BE2C (cell line): ENCODE measurements at regions not wholly inside any gene's neighbourhood (a gene's known extent, or its start where the extent isn't known, plus 50 kb on each side); places are given as distances from the start of the nearest gene placed in this dataset.

Experiments used
- DNase-seq: peaks from one replicate; pipeline ENCODE4 v3.0.0-alpha.2; 2020
- H3K27me3 ChIP-seq: fragments of 250-450 bp; sonication (Bioruptor Pico); 2 replicates; pipeline ENCODE4 v1.5.1; 2020; ENCODE audit warnings: mild to moderate bottlenecking
- H3K36me3 ChIP-seq: fragments of 250-450 bp; sonication (Bioruptor Pico); 2 replicates; pipeline ENCODE4 v1.5.1; 2020; ENCODE audit warnings: mild to moderate bottlenecking
- H3K4me1 ChIP-seq: fragments of 250-450 bp; sonication (Bioruptor Pico); 2 replicates; pipeline ENCODE4 v1.5.1; 2020
- H3K4me3 ChIP-seq: 2 replicates; pipeline ENCODE4 v1.5.1; 2011; ENCODE audit warnings: low read depth, low read length
- H3K9me3 ChIP-seq: fragments of 250-450 bp; sonication (Bioruptor Pico); 2 replicates; pipeline ENCODE4 v1.5.1; 2020
- TF ChIP-seq, protein P1 (sequence below): IDR thresholded peaks from 2 replicates; pipeline ENCODE4 v1.5.1; 2012; ENCODE audit warnings: mild to moderate bottlenecking, low read depth, low read length

DNA sequence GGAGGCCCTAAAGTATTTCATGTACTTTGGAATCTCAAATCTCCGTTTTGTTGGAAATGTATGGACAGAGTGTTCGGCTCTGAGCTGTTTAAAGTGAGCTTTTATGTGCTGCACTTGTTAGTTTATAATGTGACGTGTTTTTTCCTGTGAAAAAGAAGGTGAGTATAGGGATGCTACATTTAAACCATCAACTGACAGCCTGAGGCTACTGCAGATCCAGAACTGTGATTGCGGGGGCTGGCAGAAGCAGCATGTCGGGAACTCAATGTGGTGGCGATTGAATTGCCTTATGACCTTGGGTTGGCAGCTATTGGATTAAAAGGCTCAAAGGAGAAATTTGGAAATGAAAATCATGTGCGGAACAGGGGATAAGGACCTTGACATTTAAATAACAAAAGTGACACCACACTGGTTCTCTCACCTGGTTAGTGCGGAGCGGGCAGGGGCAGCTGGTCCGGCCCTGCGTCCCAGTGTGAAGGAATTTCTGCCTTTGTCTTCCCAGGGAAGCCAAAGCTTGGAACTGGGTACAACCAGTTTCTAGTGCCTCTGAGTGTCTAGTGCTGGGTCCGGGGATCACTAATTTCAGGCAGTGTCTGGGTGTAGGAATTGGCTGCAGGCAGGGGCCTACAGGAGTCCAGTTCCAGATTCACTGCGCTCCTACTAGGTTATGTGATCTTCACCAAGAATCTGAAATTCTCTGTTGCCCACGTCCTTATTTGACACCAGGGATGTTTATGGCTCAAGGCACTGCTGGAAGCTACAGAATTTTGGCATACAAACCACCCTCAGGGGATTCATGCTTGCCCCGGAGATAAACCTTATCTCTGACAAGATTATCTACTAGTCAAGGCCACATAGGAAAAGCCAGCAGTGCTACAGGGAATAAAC is 120.7 kb upstream of the ERCC6L2 start:
- H3K4me1 ChIP-seq: peaks cover 31% of the 10 kb centered on the region
- H3K36me3 ChIP-seq: no peaks in the 10 kb centered on the region
- H3K4me3 ChIP-seq: no peak overlapping the region
- no peaks in the 10 kb centered on the region for H3K27me3 ChIP-seq
- DNase-seq: peak; percentile 37
- H3K9me3 ChIP-seq: no peaks in the 10 kb centered on the region
- TF ChIP-seq, protein P1, sequence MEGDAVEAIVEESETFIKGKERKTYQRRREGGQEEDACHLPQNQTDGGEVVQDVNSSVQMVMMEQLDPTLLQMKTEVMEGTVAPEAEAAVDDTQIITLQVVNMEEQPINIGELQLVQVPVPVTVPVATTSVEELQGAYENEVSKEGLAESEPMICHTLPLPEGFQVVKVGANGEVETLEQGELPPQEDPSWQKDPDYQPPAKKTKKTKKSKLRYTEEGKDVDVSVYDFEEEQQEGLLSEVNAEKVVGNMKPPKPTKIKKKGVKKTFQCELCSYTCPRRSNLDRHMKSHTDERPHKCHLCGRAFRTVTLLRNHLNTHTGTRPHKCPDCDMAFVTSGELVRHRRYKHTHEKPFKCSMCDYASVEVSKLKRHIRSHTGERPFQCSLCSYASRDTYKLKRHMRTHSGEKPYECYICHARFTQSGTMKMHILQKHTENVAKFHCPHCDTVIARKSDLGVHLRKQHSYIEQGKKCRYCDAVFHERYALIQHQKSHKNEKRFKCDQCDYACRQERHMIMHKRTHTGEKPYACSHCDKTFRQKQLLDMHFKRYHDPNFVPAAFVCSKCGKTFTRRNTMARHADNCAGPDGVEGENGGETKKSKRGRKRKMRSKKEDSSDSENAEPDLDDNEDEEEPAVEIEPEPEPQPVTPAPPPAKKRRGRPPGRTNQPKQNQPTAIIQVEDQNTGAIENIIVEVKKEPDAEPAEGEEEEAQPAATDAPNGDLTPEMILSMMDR: no peak

DNA sequence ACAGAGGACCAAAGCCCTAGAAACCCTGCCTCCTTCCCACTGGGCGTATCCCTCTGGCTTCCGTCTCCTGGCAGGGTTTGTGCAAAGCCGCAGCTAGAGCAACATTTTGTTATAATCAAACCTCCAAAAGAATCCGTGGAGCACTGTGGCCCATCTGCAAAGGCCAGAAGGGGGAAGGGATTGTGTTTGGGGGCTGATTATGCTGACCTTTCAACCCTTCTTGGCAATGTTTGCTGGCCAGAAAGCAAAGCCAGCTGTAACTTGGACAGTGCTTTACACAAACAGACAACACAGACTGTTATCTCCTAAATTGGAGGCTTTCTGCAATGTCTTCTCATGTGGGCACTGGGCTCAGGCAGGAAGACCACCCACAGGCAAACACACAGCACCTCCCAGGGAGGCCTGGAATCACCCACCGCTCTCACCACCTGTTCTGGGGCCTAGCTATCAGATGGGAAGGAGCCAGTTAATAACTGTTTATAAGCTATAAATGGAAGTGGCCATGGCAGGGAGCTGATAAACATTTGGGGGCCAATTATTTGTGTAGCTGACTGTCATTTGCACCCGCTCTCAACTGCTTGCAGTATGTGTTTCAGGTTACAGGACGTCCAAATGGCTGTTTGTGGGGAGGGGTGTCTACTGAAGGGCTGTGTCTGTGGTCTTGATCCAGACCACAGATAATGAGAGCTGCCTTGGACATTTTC is 121.6 kb upstream of the ERCC6L2 start:
- peak; percentile 55 for DNase-seq

DNA sequence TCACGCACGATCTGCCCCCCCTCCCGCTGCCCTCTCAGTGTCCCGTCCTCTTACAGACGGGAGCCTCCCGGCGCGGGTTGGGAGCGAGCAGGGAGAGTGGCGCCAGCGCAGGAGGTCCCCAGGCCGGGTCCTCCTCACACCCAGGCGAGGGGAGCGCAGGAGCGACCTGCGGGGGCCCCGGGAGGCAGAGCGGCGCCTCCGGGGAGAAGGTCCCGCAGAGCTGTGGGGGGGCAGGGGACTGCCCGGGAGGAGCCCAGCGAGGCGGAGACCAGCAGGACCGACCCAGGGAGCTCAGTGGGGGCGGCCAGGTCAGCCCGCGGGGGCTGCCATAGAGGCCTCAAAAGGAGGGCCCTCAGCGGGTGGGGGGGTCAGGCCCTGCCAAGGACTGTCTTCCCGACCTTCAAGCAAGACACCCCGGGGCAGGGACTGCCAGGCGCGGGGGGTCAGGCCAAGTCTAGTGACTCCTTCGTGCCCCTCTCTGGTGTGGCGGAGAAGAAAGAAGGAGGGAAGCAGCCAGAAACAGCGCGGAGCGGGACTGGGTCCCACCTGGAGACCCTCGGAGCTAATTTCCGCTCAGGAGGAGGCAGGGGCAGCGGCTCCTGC is 123.3 kb upstream of the ERCC6L2 start:
- no peak for DNase-seq
- H3K36me3 ChIP-seq: no peaks in the 10 kb centered on the region
- peaks cover 31% of the 10 kb centered on the region for H3K4me1 ChIP-seq
- no peak overlapping the region for H3K4me3 ChIP-seq
- TF ChIP-seq, protein P1: no peak
- no peaks in the 10 kb centered on the region for H3K9me3 ChIP-seq
- H3K27me3 ChIP-seq: no peaks in the 10 kb centered on the region

More for the DNA sequence above, 121.6 kb upstream of the ERCC6L2 start:
- no peak overlapping the region for H3K4me3 ChIP-seq
- H3K36me3 ChIP-seq: no peaks in the 10 kb centered on the region
- H3K4me1 ChIP-seq: peaks cover 31% of the 10 kb centered on the region
- TF ChIP-seq, protein P1: no peak
- H3K27me3 ChIP-seq: no peaks in the 10 kb centered on the region
- H3K9me3 ChIP-seq: no peaks in the 10 kb centered on the region

DNA sequence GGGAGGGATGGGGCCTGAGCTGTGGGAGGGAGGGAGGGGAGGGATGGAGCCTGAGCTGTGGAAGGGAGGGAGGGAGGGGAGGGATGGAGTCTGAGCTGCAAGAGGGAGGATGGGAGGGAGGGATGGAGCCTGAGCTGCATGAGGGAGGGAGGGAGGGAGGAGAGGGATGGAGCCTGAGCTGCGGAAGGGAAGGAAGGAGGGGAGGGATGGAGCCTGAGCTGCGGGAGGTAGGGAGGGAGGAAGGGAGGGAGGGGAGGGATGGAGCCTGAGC is 124.0 kb upstream of the ERCC6L2 start:
- no peaks in the 10 kb centered on the region for H3K27me3 ChIP-seq
- H3K4me3 ChIP-seq: no peak overlapping the region
- no peaks in the 10 kb centered on the region for H3K9me3 ChIP-seq
- TF ChIP-seq, protein P1: no peak
- H3K36me3 ChIP-seq: no peaks in the 10 kb centered on the region
- DNase-seq: no peak
- H3K4me1 ChIP-seq: peaks cover 31% of the 10 kb centered on the region

DNA sequence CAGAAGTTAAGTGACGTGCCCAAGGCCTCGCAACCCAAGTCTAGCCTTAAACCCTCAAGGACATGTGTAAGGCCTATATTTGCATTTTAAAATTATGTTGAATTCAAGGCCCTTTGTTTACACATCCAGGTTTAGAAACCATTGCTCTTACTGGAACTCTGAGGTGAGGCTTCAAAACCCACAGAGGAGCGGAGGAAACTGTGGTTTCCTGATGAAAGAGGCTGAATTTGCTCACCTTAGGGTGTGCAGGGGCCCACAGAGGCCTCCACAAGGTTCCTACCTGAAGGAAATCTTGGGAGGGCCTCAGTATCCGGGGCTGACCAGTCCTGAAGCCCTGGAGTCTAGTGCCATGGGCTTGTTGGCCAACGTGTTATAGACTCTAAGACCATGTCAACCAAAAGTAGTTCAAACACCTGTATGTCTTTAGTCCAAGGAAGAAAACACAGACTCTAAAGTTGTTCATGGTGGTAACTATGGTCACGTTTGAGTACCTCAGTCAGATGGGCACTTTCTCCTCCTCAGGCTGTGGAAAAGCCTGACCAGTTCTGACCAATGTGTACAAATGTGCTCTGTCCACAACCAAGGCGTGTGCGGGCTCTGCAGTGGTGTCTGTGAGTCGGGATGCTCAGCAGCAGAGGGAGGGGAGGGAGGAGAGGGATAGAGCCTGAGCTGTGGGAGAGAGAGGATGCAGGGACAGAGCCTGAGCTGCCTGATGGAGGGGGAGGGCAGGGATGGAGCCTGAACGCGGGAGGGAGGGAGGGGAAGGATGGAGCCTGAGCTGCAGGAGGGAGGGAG is 124.6 kb upstream of the ERCC6L2 start:
- Histone ChIP-seq H3K4me1 (peaks cover 31% of the 10 kb centered on the region), H3K36me3 (no peaks in the 10 kb centered on the region), H3K9me3 (no peaks in the 10 kb centered on the region), H3K27me3 (no peaks in the 10 kb centered on the region), H3K4me3 (no peak overlapping the region)
- DNase-seq: no peak
- TF ChIP-seq, protein P1: no peak
